ENCODE measurements at regions not wholly inside any gene's neighbourhood (a gene's known extent, or its start where the extent isn't known, plus 50 kb on each side); places are given as distances from the start of the nearest gene placed in this dataset.

- Histone ChIP-seq H3K36me3 (ENCODE audit: insufficient read depth, low read length) (no peaks in the 10 kb centered on the region), H3K9ac (ENCODE audit: low read depth, low read length) (no peak overlapping the region), H3K9me3 (ENCODE audit: insufficient read depth, low read depth, low read length) (no peaks in the 10 kb centered on the region), H3K27me3 (ENCODE audit: insufficient read depth, low read length) (no peaks in the 10 kb centered on the region), H3K27ac (ENCODE audit: low read depth, low read length) (no peak overlapping the region), H3K4me3 (ENCODE audit: low read length) (no peak overlapping the region), H3K4me1 (ENCODE audit: insufficient read depth, low read length) (no peaks in the 10 kb centered on the region)
These were observed 936.7 kb upstream of the CITED2 start for GRCh38 chr6:140311146-140311545.

DNA sequence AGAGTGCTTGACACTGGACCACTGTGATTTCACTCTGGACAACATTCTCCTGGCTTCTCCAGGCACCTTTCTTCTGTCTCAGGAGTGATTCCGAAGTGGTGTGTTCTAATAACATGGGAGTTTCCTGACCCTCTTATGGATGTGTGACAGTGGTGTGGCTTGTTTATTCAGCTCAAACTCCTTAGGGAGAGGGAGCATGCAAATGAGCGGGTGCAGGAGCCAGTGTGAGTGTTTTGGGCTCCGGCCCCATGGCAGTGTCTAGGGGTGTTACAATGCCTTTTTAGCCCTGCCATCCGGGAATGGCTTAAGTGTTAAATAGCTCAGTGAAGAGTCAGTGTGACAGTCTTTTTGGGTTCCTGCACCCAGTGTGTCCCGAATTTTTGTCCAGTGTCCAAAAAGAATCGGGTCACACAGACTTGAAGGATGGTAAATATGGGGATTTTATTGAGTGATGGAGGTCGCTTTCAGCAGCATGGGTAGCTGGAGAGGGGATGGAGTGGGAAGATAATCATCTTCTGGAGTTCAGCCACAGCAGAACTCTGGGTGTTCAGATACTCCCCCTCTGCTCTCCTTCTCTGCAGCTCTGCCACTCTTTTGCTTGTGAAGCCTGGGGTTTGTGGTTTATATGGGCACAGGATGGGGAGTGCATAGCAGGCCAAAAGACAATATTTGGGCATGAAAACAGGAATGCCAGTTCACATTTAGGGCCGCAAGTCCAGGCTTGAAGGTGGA lies 928.9 kb upstream of the CITED2 start:
- Histone ChIP-seq H3K9me3 (ENCODE audit: insufficient read depth, low read depth, low read length) (no peaks in the 10 kb centered on the region), H3K27ac (ENCODE audit: low read depth, low read length) (no peak overlapping the region), H3K4me3 (ENCODE audit: low read length) (no peak overlapping the region), H3K27me3 (ENCODE audit: insufficient read depth, low read length) (no peaks in the 10 kb centered on the region), H3K36me3 (ENCODE audit: insufficient read depth, low read length) (no peaks in the 10 kb centered on the region), H3K4me1 (ENCODE audit: insufficient read depth, low read length) (no peaks in the 10 kb centered on the region), H3K9ac (ENCODE audit: low read depth, low read length) (no peak overlapping the region)
- WGBS, result 93% methylated on average over 8 of the region's 8 CpGs

DNA sequence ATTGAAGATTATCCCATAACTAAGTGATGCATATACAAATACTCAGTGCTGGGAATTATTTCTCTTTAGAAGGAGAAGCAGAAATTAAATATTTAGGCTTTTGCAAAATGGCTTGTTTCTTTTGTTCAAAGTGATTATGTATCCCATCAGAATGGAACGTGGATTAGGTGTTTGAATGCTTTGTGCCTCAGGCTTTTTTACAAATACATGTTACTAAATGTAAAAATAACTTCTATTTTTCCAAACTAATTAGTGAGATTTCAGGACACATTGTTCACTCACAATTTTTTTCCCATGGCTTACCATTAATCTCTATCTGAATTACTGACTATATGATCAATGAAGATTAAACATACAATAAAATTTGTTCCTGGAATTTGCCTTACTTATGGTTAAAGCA lies 925.9 kb upstream of the CITED2 start:
- Histone ChIP-seq H3K27me3 (ENCODE audit: insufficient read depth, low read length) (no peaks in the 10 kb centered on the region), H3K9ac (ENCODE audit: low read depth, low read length) (no peak overlapping the region), H3K9me3 (ENCODE audit: insufficient read depth, low read depth, low read length) (no peaks in the 10 kb centered on the region), H3K4me3 (ENCODE audit: low read length) (no peak overlapping the region), H3K36me3 (ENCODE audit: insufficient read depth, low read length) (no peaks in the 10 kb centered on the region), H3K4me1 (ENCODE audit: insufficient read depth, low read length) (no peaks in the 10 kb centered on the region), H3K27ac (ENCODE audit: low read depth, low read length) (no peak overlapping the region)
- WGBS, result no CpG with 5 or more reads among the region's 1 CpG

GRCh38 chr6:140289186-140289585 lies 914.7 kb upstream of the CITED2 start:
- Histone ChIP-seq H3K36me3 (ENCODE audit: insufficient read depth, low read length) (no peaks in the 10 kb centered on the region), H3K9ac (ENCODE audit: low read depth, low read length) (no peak overlapping the region), H3K4me3 (ENCODE audit: low read length) (no peak overlapping the region), H3K27ac (ENCODE audit: low read depth, low read length) (no peak overlapping the region), H3K4me1 (ENCODE audit: insufficient read depth, low read length) (no peaks in the 10 kb centered on the region), H3K9me3 (ENCODE audit: insufficient read depth, low read depth, low read length) (no peaks in the 10 kb centered on the region), H3K27me3 (ENCODE audit: insufficient read depth, low read length) (no peaks in the 10 kb centered on the region)
- WGBS, result 93% methylated on average over 3 of the region's 3 CpGs

DNA sequence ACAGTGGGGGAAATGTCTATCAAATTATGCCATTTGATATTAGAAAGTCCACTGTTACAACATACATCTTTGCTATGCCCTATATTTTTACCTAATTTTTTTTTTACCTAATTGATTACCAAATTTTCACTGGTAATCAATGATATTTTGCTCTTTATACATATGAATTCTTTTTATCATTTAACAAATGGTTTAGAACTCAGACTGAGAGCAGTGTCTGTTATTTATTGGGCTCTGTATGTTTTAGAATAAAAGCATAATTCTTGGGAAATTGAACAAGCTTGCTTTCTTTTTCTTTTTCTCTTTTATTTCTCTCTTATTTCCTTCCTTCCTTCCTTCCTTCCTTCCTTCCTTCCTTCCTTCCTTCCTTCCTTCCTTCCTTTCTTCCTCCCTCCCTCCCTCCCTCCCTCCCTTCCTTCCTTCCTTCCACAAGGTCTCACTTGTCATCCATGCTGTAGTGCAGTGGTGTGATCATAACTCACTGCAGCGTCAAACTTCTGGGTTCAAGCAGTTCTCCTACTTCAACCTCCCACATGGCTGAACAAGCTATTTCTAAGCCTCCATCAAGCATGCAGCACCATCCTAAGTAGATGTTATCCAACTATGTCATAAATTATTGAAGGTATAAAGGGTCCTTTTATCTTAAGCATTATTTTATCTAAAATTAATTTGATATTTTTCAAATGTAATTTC lies 911.7 kb upstream of the CITED2 start:
- no peaks in the 10 kb centered on the region for H3K9me3 ChIP-seq (ENCODE audit: insufficient read depth, low read depth, low read length)
- H3K4me3 ChIP-seq (ENCODE audit: low read length), result no peak overlapping the region
- WGBS, result 92% methylated on average over 1 of the region's 1 CpG
- no peaks in the 10 kb centered on the region for H3K36me3 ChIP-seq (ENCODE audit: insufficient read depth, low read length)
- H3K27me3 ChIP-seq (ENCODE audit: insufficient read depth, low read length), result no peaks in the 10 kb centered on the region
- no peak overlapping the region for H3K9ac ChIP-seq (ENCODE audit: low read depth, low read length)
- no peaks in the 10 kb centered on the region for H3K4me1 ChIP-seq (ENCODE audit: insufficient read depth, low read length)
- no peak overlapping the region for H3K27ac ChIP-seq (ENCODE audit: low read depth, low read length)

- Histone ChIP-seq H3K27me3 (ENCODE audit: insufficient read depth, low read length) (no peaks in the 10 kb centered on the region), H3K9me3 (ENCODE audit: insufficient read depth, low read depth, low read length) (no peaks in the 10 kb centered on the region), H3K9ac (ENCODE audit: low read depth, low read length) (no peak overlapping the region), H3K27ac (ENCODE audit: low read depth, low read length) (no peak overlapping the region), H3K36me3 (ENCODE audit: insufficient read depth, low read length) (no peaks in the 10 kb centered on the region), H3K4me1 (ENCODE audit: insufficient read depth, low read length) (no peaks in the 10 kb centered on the region), H3K4me3 (ENCODE audit: low read length) (no peak overlapping the region)
- WGBS, result no CpG with 5 or more reads among the region's 2 CpGs
These were observed 911.0 kb upstream of the CITED2 start for GRCh38 chr6:140285471-140285870.

GRCh38 chr6:140284871-140285270 lies 910.4 kb upstream of the CITED2 start:
- Histone ChIP-seq H3K9me3 (ENCODE audit: insufficient read depth, low read depth, low read length) (no peaks in the 10 kb centered on the region), H3K27me3 (ENCODE audit: insufficient read depth, low read length) (no peaks in the 10 kb centered on the region), H3K27ac (ENCODE audit: low read depth, low read length) (no peak overlapping the region), H3K4me1 (ENCODE audit: insufficient read depth, low read length) (no peaks in the 10 kb centered on the region), H3K4me3 (ENCODE audit: low read length) (no peak overlapping the region), H3K36me3 (ENCODE audit: insufficient read depth, low read length) (no peaks in the 10 kb centered on the region), H3K9ac (ENCODE audit: low read depth, low read length) (no peak overlapping the region)
- WGBS, result 100% methylated on average over 1 of the region's 1 CpG

- WGBS, result 100% methylated on average over 1 of the region's 2 CpGs
These were observed 908.7 kb upstream of the CITED2 start for GRCh38 chr6:140283197-140283596.

GRCh38 chr6:140281767-140282166 lies 907.3 kb upstream of the CITED2 start:
- no CpG with 5 or more reads among the region's 1 CpG for WGBS
- H3K27ac ChIP-seq (ENCODE audit: low read depth, low read length), result no peak overlapping the region
- H3K9ac ChIP-seq (ENCODE audit: low read depth, low read length), result no peak overlapping the region

More at GRCh38 chr6:140283197-140283596, 908.7 kb upstream of the CITED2 start:
- Histone ChIP-seq H3K27ac (ENCODE audit: low read depth, low read length) (no peak overlapping the region), H3K36me3 (ENCODE audit: insufficient read depth, low read length) (no peaks in the 10 kb centered on the region), H3K9ac (ENCODE audit: low read depth, low read length) (no peak overlapping the region), H3K4me1 (ENCODE audit: insufficient read depth, low read length) (no peaks in the 10 kb centered on the region), H3K27me3 (ENCODE audit: insufficient read depth, low read length) (no peaks in the 10 kb centered on the region), H3K4me3 (ENCODE audit: low read length) (no peak overlapping the region), H3K9me3 (ENCODE audit: insufficient read depth, low read depth, low read length) (no peaks in the 10 kb centered on the region)

DNA sequence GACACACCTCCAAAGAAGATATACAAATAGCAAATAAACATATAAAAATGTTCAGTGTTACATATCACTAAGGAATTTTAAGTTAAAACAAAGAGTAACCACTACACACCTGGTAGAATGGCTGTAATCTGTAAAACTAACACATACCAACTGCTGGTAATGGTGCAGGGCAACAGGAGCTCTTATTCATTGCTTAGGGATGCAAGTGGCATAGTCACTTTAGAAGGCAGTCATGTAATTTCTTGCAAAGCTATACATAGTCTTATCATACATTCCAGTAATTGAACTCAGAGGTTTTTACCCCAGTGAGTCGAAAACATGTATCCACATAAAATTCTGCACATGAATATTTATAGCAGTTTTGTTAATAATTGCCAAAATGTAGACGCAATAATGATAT lies 906.8 kb upstream of the CITED2 start:
- Histone ChIP-seq H3K9me3 (ENCODE audit: insufficient read depth, low read depth, low read length) (no peaks in the 10 kb centered on the region), H3K36me3 (ENCODE audit: insufficient read depth, low read length) (no peaks in the 10 kb centered on the region), H3K9ac (ENCODE audit: low read depth, low read length) (no peak overlapping the region), H3K27me3 (ENCODE audit: insufficient read depth, low read length) (no peaks in the 10 kb centered on the region), H3K4me3 (ENCODE audit: low read length) (no peak overlapping the region), H3K4me1 (ENCODE audit: insufficient read depth, low read length) (no peaks in the 10 kb centered on the region), H3K27ac (ENCODE audit: low read depth, low read length) (no peak overlapping the region)
- whole genome bisulfite sequencing, result no CpG with 5 or more reads among the region's 2 CpGs

More at GRCh38 chr6:140281767-140282166, 907.3 kb upstream of the CITED2 start:
- no peaks in the 10 kb centered on the region for H3K36me3 ChIP-seq (ENCODE audit: insufficient read depth, low read length)
- H3K4me3 ChIP-seq (ENCODE audit: low read length), result no peak overlapping the region
- H3K27me3 ChIP-seq (ENCODE audit: insufficient read depth, low read length), result no peaks in the 10 kb centered on the region
- H3K9me3 ChIP-seq (ENCODE audit: insufficient read depth, low read depth, low read length), result no peaks in the 10 kb centered on the region
- H3K4me1 ChIP-seq (ENCODE audit: insufficient read depth, low read length), result no peaks in the 10 kb centered on the region

DNA sequence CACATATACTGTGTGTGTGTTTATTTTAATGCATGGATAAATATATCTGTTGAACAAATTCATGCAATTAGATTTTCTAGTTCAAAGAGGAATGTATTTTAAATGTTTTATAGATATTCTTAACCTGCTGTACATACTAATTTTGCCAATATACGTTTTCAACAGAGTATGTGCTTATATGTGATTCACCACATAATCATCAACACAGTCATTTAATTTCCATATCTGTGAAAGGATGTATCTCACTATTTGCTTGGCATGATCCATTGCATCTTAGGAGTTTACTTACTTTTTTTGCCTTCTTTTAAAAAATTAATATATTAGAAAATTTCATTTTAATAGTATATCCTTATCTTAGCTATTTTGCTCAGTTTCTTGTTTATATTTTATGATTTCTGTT lies 902.3 kb upstream of the CITED2 start:
- 60% methylated on average over 1 of the region's 1 CpG for WGBS
- Histone ChIP-seq H3K27ac (ENCODE audit: low read depth, low read length) (no peak overlapping the region), H3K9ac (ENCODE audit: low read depth, low read length) (no peak overlapping the region), H3K9me3 (ENCODE audit: insufficient read depth, low read depth, low read length) (no peaks in the 10 kb centered on the region), H3K4me1 (ENCODE audit: insufficient read depth, low read length) (no peaks in the 10 kb centered on the region), H3K27me3 (ENCODE audit: insufficient read depth, low read length) (no peaks in the 10 kb centered on the region), H3K36me3 (ENCODE audit: insufficient read depth, low read length) (no peaks in the 10 kb centered on the region), H3K4me3 (ENCODE audit: low read length) (no peak overlapping the region)
